ENCODE measurements at regions not wholly inside any gene's neighbourhood (a gene's known extent, or its start where the extent isn't known, plus 50 kb on each side); places are given as distances from the start of the nearest gene placed in this dataset.

DNA sequence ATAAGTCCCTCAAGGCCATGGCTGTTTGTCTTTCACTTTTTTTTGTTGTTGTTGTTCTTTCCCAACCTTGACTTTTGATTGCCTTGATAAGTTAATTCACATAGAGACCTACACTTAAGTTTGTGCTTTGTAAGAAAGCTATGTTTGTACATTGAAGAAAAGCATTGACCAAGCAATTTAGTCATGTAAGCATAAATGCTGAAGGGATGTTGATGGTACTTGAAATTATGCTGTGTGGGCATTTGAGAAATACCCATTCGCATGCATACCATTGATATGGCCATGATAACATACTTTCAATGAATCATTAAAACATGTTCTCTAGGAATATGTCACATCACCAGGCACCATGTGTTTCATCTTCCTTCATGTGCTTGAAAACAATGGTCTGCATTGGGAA lies 803.7 kb upstream of the TMEM132C start:
- Histone ChIP-seq H2AK5ac (ENCODE audit: low read depth, low read length) (no peak overlapping the region), H4K91ac (ENCODE audit: low read depth, low read length, poor library complexity) (no peak overlapping the region), H3K18ac (ENCODE audit: low read length) (no peak overlapping the region), H4K8ac (ENCODE audit: low read depth, low read length) (no peak overlapping the region), H2BK12ac (ENCODE audit: low read length) (no peak overlapping the region), H3K4ac (ENCODE audit: low read length) (no peak overlapping the region), H3K79me1 (ENCODE audit: low read depth, low read length) (no peaks in the 10 kb centered on the region), H3K27ac (replicated peaks; ENCODE audit: low read length) (no peak overlapping the region), H3K4me1 (ENCODE audit: control insufficient read depth in 2 of 2, insufficient read depth in 1 of 2, low read depth in 1 of 2, low read length in 2 of 2) (peaks cover 0 to 2% of the 10 kb centered on the region in 2 donors), H2AFZ (ENCODE audit: low read length) (no peak overlapping the region), H3K27me3 (ENCODE audit: control insufficient read depth in 3 of 3, insufficient read depth in 3 of 3, low read depth in 1 of 3, low read length in 3 of 3) (peaks cover 0 to 2% (median 0%) of the 10 kb centered on the region in 3 experiments), H3K9ac (ENCODE audit: low read depth, low read length, poor library complexity) (no peak overlapping the region), H3K14ac (ENCODE audit: low read length) (no peak overlapping the region), H2BK5ac (ENCODE audit: low read length) (no peak overlapping the region), H3K4me3 (ENCODE audit: low read length in 2 of 2) (no peak overlapping the region), H3K9me3 (replicated peaks in 1 of 2; ENCODE audit: control insufficient read depth in 2 of 2, insufficient read depth in 1 of 2, low read depth in 1 of 2, low read length in 2 of 2) (no peaks in the 10 kb centered on the region), H3K36me3 (replicated peaks in 1 of 2; ENCODE audit: control insufficient read depth in 2 of 2, insufficient read depth in 2 of 2, low read length in 2 of 2) (no peaks in the 10 kb centered on the region), H3K23ac (ENCODE audit: low read depth, low read length, poor library complexity) (no peak overlapping the region), H2BK15ac (ENCODE audit: low read length) (no peak overlapping the region), H3K4me2 (ENCODE audit: insufficient read depth, low read length, poor library complexity, severe bottlenecking) (no peak overlapping the region), H2BK120ac (ENCODE audit: low read depth, low read length) (no peak overlapping the region)
- DNase-seq (ENCODE audit: low spot score): no peak
- no CpG with 5 or more reads among the region's 1 CpG for WGBS, 2 donors (ENCODE audit: extremely low coverage in 2 of 2, insufficient read length in 2 of 2, insufficient replicate concordance in 1 of 2)

GRCh38 chr12:127469331-127469730 lies 797.6 kb upstream of the TMEM132C start:
- no peak overlapping the region for H3K18ac ChIP-seq (ENCODE audit: low read length)
- no peak overlapping the region for H2BK15ac ChIP-seq (ENCODE audit: low read length)
- DNase-seq (ENCODE audit: low spot score): no peak
- H3K9ac ChIP-seq (ENCODE audit: low read depth, low read length, poor library complexity): no peak overlapping the region
- H2BK120ac ChIP-seq (ENCODE audit: low read depth, low read length): no peak overlapping the region
- no peak overlapping the region for H2AK5ac ChIP-seq (ENCODE audit: low read depth, low read length)
- no peaks in the 10 kb centered on the region for H3K27me3 ChIP-seq (ENCODE audit: control insufficient read depth in 3 of 3, insufficient read depth in 3 of 3, low read depth in 1 of 3, low read length in 3 of 3)
- no peak overlapping the region for H4K8ac ChIP-seq (ENCODE audit: low read depth, low read length)
- H3K4ac ChIP-seq (ENCODE audit: low read length): no peak overlapping the region
- no peaks in the 10 kb centered on the region for H3K9me3 ChIP-seq (replicated peaks in 1 of 2; ENCODE audit: control insufficient read depth in 2 of 2, insufficient read depth in 1 of 2, low read depth in 1 of 2, low read length in 2 of 2)
- H3K36me3 ChIP-seq (replicated peaks in 1 of 2; ENCODE audit: control insufficient read depth in 2 of 2, insufficient read depth in 2 of 2, low read length in 2 of 2): no peaks in the 10 kb centered on the region
- H2AFZ ChIP-seq (ENCODE audit: low read length): no peak overlapping the region
- WGBS, 2 donors (ENCODE audit: extremely low coverage in 2 of 2, insufficient read length in 2 of 2, insufficient replicate concordance in 1 of 2): no CpG with 5 or more reads among the region's 1 CpG
- no peak overlapping the region for H3K23ac ChIP-seq (ENCODE audit: low read depth, low read length, poor library complexity)
- H3K4me1 ChIP-seq (ENCODE audit: control insufficient read depth in 2 of 2, insufficient read depth in 1 of 2, low read depth in 1 of 2, low read length in 2 of 2): peaks cover 0 to 2% of the 10 kb centered on the region in 2 donors
- no peak overlapping the region for H3K4me3 ChIP-seq (ENCODE audit: low read length in 2 of 2)
- H2BK5ac ChIP-seq (ENCODE audit: low read length): no peak overlapping the region
- H3K14ac ChIP-seq (ENCODE audit: low read length): no peak overlapping the region
- H2BK12ac ChIP-seq (ENCODE audit: low read length): no peak overlapping the region
- H4K91ac ChIP-seq (ENCODE audit: low read depth, low read length, poor library complexity): no peak overlapping the region
- no peak overlapping the region for H3K4me2 ChIP-seq (ENCODE audit: insufficient read depth, low read length, poor library complexity, severe bottlenecking)
- H3K27ac ChIP-seq (replicated peaks; ENCODE audit: low read length): no peak overlapping the region
- H3K79me1 ChIP-seq (ENCODE audit: low read depth, low read length): no peaks in the 10 kb centered on the region

GRCh38 chr12:127473766-127474165 lies 793.2 kb upstream of the TMEM132C start:
- Histone ChIP-seq H2BK15ac (ENCODE audit: low read length) (no peak overlapping the region), H3K23ac (ENCODE audit: low read depth, low read length, poor library complexity) (no peak overlapping the region), H3K4me1 (ENCODE audit: control insufficient read depth in 2 of 2, insufficient read depth in 1 of 2, low read depth in 1 of 2, low read length in 2 of 2) (no peaks in the 10 kb centered on the region), H2AK5ac (ENCODE audit: low read depth, low read length) (no peak overlapping the region), H3K27me3 (ENCODE audit: control insufficient read depth in 3 of 3, insufficient read depth in 3 of 3, low read depth in 1 of 3, low read length in 3 of 3) (no peaks in the 10 kb centered on the region), H3K4ac (ENCODE audit: low read length) (no peak overlapping the region), H3K36me3 (replicated peaks in 1 of 2; ENCODE audit: control insufficient read depth in 2 of 2, insufficient read depth in 2 of 2, low read length in 2 of 2) (no peaks in the 10 kb centered on the region), H3K18ac (ENCODE audit: low read length) (no peak overlapping the region), H3K9me3 (replicated peaks in 1 of 2; ENCODE audit: control insufficient read depth in 2 of 2, insufficient read depth in 1 of 2, low read depth in 1 of 2, low read length in 2 of 2) (no peaks in the 10 kb centered on the region), H2BK12ac (ENCODE audit: low read length) (no peak overlapping the region), H4K91ac (ENCODE audit: low read depth, low read length, poor library complexity) (no peak overlapping the region), H3K14ac (ENCODE audit: low read length) (no peak overlapping the region), H2BK5ac (ENCODE audit: low read length) (no peak overlapping the region), H3K79me1 (ENCODE audit: low read depth, low read length) (no peaks in the 10 kb centered on the region), H4K8ac (ENCODE audit: low read depth, low read length) (no peak overlapping the region), H3K4me2 (ENCODE audit: insufficient read depth, low read length, poor library complexity, severe bottlenecking) (no peak overlapping the region), H3K27ac (replicated peaks; ENCODE audit: low read length) (no peak overlapping the region), H3K9ac (ENCODE audit: low read depth, low read length, poor library complexity) (no peak overlapping the region), H2AFZ (ENCODE audit: low read length) (no peak overlapping the region), H2BK120ac (ENCODE audit: low read depth, low read length) (no peak overlapping the region), H3K4me3 (ENCODE audit: low read length in 2 of 2) (no peak overlapping the region)
- WGBS, 2 donors (ENCODE audit: extremely low coverage in 2 of 2, insufficient read length in 2 of 2, insufficient replicate concordance in 1 of 2): no CpG with 5 or more reads among the region's 6 CpGs
- DNase-seq (ENCODE audit: low spot score): no peak

- H3K4me2 ChIP-seq (ENCODE audit: insufficient read depth, low read length, poor library complexity, severe bottlenecking): no peak overlapping the region
- no peak overlapping the region for H3K27ac ChIP-seq (replicated peaks; ENCODE audit: low read length)
- H3K9me3 ChIP-seq (replicated peaks in 1 of 2; ENCODE audit: control insufficient read depth in 2 of 2, insufficient read depth in 1 of 2, low read depth in 1 of 2, low read length in 2 of 2): peaks cover 0 to 2% of the 10 kb centered on the region in 2 donors
- no peak overlapping the region for H3K4ac ChIP-seq (ENCODE audit: low read length)
- H3K36me3 ChIP-seq (replicated peaks in 1 of 2; ENCODE audit: control insufficient read depth in 2 of 2, insufficient read depth in 2 of 2, low read length in 2 of 2): no peaks in the 10 kb centered on the region
- H2BK15ac ChIP-seq (ENCODE audit: low read length): no peak overlapping the region
- no peak overlapping the region for H2BK5ac ChIP-seq (ENCODE audit: low read length)
- peaks cover 0 to 2% of the 10 kb centered on the region in 2 donors for H3K4me1 ChIP-seq (ENCODE audit: control insufficient read depth in 2 of 2, insufficient read depth in 1 of 2, low read depth in 1 of 2, low read length in 2 of 2)
- H2AFZ ChIP-seq (ENCODE audit: low read length): no peak overlapping the region
- no peak overlapping the region for H3K18ac ChIP-seq (ENCODE audit: low read length)
- no peaks in the 10 kb centered on the region for H3K79me1 ChIP-seq (ENCODE audit: low read depth, low read length)
- H3K14ac ChIP-seq (ENCODE audit: low read length): no peak overlapping the region
- H3K4me3 ChIP-seq (ENCODE audit: low read length in 2 of 2): no peak overlapping the region
- no peak overlapping the region for H2BK12ac ChIP-seq (ENCODE audit: low read length)
- no peak overlapping the region for H4K91ac ChIP-seq (ENCODE audit: low read depth, low read length, poor library complexity)
- no CpG with 5 or more reads among the region's 5 CpGs for WGBS, 2 donors (ENCODE audit: extremely low coverage in 2 of 2, insufficient read length in 2 of 2, insufficient replicate concordance in 1 of 2)
- no peak for DNase-seq (ENCODE audit: low spot score)
- no peak overlapping the region for H3K23ac ChIP-seq (ENCODE audit: low read depth, low read length, poor library complexity)
- no peak overlapping the region for H3K9ac ChIP-seq (ENCODE audit: low read depth, low read length, poor library complexity)
- H2BK120ac ChIP-seq (ENCODE audit: low read depth, low read length): no peak overlapping the region
- H2AK5ac ChIP-seq (ENCODE audit: low read depth, low read length): no peak overlapping the region
- no peak overlapping the region for H4K8ac ChIP-seq (ENCODE audit: low read depth, low read length)
- no peaks in the 10 kb centered on the region for H3K27me3 ChIP-seq (ENCODE audit: control insufficient read depth in 3 of 3, insufficient read depth in 3 of 3, low read depth in 1 of 3, low read length in 3 of 3)
Observed at GRCh38 chr12:127479256-127479655, 787.7 kb upstream of the TMEM132C start.
